Endothelial cell of umbilical vein (primary cell): ENCODE measurements at regions not wholly inside any gene's neighbourhood (a gene's known extent, or its start where the extent isn't known, plus 50 kb on each side); places are given as distances from the start of the nearest gene placed in this dataset.

Experiments used
- BruUV-seq: library from RNA; stranded (reverse); fragments of 400-500 nt; replicated peaks from 2 replicates; lab custom pipeline; 2021; lab: Mats Ljungman, UMichigan
- CTCF ChIA-PET: fragments of 300-600, 350-600 bp; sonication (Branson Sonifier 250); formaldehyde crosslinking; loops from one replicate; lab custom pipeline; 2021; ENCODE audit warnings: antibody characterized with exemption, inconsistent platforms; lab: Charles Lee
- POLR2A ChIA-PET: fragments of 300-600, 350-600 bp; sonication (Branson Sonifier 250); formaldehyde crosslinking; loops from one replicate; lab custom pipeline; 2021; ENCODE audit warnings: antibody characterized with exemption, inconsistent platforms; lab: Charles Lee
- DNase-seq: peaks from one replicate; pipeline ENCODE4 v3.0.0-alpha.2; 2011; ENCODE audit warnings: low read depth, low spot score
- FAIRE-seq: peaks from 2 replicates; lab custom pipeline; 2011; peaks lifted over from hg19 to GRCh38; lab: Jason Lieb, UNC
- H2AFZ ChIP-seq: 2 replicates; pipeline ENCODE4 v1.6.0; 2012; ENCODE audit warnings: low read depth, low read length, control low read depth, inconsistent platforms
- H3K27ac ChIP-seq: 2 replicates; pipeline ENCODE4 v1.5.1; 2011; ENCODE audit warnings: low read depth, mild to moderate bottlenecking, control low read depth, low read length, moderate library complexity; ENCODE audit not compliant: insufficient read depth
- H3K27me3 ChIP-seq, 2 experiments: 2 replicates each; pipeline versions ENCODE4 v1.6.0 to v1.6.1; 2011; ENCODE audit warnings: low read length in 2 of 2, mixed read lengths in 1 of 2; ENCODE audit not compliant: control insufficient read depth in 2 of 2, insufficient read depth in 2 of 2
- H3K36me3 ChIP-seq, 2 experiments: 2 replicates in 1 of 2; 3 replicates in 1 of 2; pipeline ENCODE4 v1.5.1; 2011; ENCODE audit warnings: low read length in 2 of 2, mild to moderate bottlenecking in 1 of 2, moderate library complexity in 1 of 2; ENCODE audit not compliant: control insufficient read depth in 2 of 2, insufficient read depth in 2 of 2; ENCODE audit errors: extremely low read depth in 1 of 2
- H3K4me1 ChIP-seq: 3 replicates; pipeline ENCODE4 v1.5.1; 2011; ENCODE audit warnings: mild to moderate bottlenecking, low read length; ENCODE audit not compliant: control insufficient read depth, insufficient read depth; ENCODE audit errors: extremely low read depth
- H3K4me2 ChIP-seq: 2 replicates; pipeline ENCODE4 v1.6.1; 2011; ENCODE audit warnings: low read length, control low read depth, mixed read lengths; ENCODE audit not compliant: insufficient read depth
- H3K4me3 ChIP-seq, 3 experiments: fragments of 200-600 bp in 1 of 3; sonication (generic), shearing (Covaris generic) in 1 of 3; replicated peaks in 1 of 3; 2 replicates each; pipeline ENCODE4 v1.5.1; 2011 to 2016; ENCODE audit warnings: control low read depth in 3 of 3, low read length in 3 of 3, mild to moderate bottlenecking in 2 of 3, inconsistent platforms in 1 of 3, low read depth in 1 of 3, moderate library complexity in 1 of 3; ENCODE audit not compliant: insufficient read depth in 1 of 3
- H3K79me2 ChIP-seq: 2 replicates; pipeline ENCODE4 v1.6.0; 2012; ENCODE audit warnings: low read length, inconsistent platforms; ENCODE audit not compliant: control insufficient read depth, insufficient read depth
- H3K9ac ChIP-seq: replicated peaks from 2 replicates; pipeline ENCODE3; 2011; ENCODE audit warnings: low read length, control low read depth; ENCODE audit not compliant: insufficient read depth; ENCODE audit errors: extremely low read depth
- H3K9me1 ChIP-seq: replicated peaks from 3 replicates; pipeline ENCODE4 v1.6.0; 2011; ENCODE audit warnings: mild to moderate bottlenecking, low read length; ENCODE audit not compliant: control insufficient read depth, insufficient read depth; ENCODE audit errors: extremely low read depth
- H3K9me3 ChIP-seq: replicated peaks from 2 replicates; pipeline ENCODE4 v1.5.1; 2012; ENCODE audit warnings: low read length, inconsistent platforms; ENCODE audit not compliant: control insufficient read depth, insufficient read depth
- H4K20me1 ChIP-seq: replicated peaks from 2 replicates; pipeline ENCODE3; 2011; ENCODE audit warnings: mild to moderate bottlenecking, low read length; ENCODE audit not compliant: control insufficient read depth, insufficient read depth; ENCODE audit errors: extremely low read depth
- CTCF ChIP-seq, 2 donors: IDR thresholded peaks; 1 replicate in 1 of 2; 2 replicates in 1 of 2; pipeline ENCODE4 v1.5.1; 2011; ENCODE audit warnings: low read length in 2 of 2, mild to moderate bottlenecking in 2 of 2, moderate library complexity in 2 of 2, control low read depth in 1 of 2, inconsistent platforms in 1 of 2, low read depth in 1 of 2; ENCODE audit not compliant: insufficient read depth in 1 of 2; ENCODE audit errors: extremely low read depth in 1 of 2
- EZH2 ChIP-seq: IDR thresholded peaks from 2 replicates; pipeline ENCODE4 v1.6.1; 2012; ENCODE audit warnings: borderline replicate concordance, low read depth, mild to moderate bottlenecking, moderate library complexity, low read length, inconsistent platforms; ENCODE audit not compliant: severe bottlenecking
- FOS ChIP-seq: IDR thresholded peaks from 2 replicates; pipeline ENCODE4 v1.6.1; 2011; ENCODE audit warnings: mild to moderate bottlenecking, low read length, moderate library complexity, borderline replicate concordance; ENCODE audit not compliant: insufficient read depth
- JUN ChIP-seq: IDR thresholded peaks from 2 replicates; pipeline ENCODE4 v1.6.1; 2011; ENCODE audit warnings: borderline replicate concordance, low read depth; ENCODE audit not compliant: insufficient read length, insufficient read depth
- MAX ChIP-seq: IDR thresholded peaks from 2 replicates; pipeline ENCODE4 v1.6.1; 2011; ENCODE audit not compliant: insufficient read depth, insufficient read length
- MYC ChIP-seq: IDR thresholded peaks from one replicate; pipeline ENCODE4 v1.6.1; 2011; ENCODE audit warnings: mild to moderate bottlenecking, low read depth, low read length
- POLR2A ChIP-seq: IDR thresholded peaks from 2 replicates; pipeline ENCODE4 v1.6.1; 2012; ENCODE audit warnings: low read depth, mild to moderate bottlenecking, control low read depth, low read length
- POLR2AphosphoS5 ChIP-seq: IDR thresholded peaks from 2 replicates; pipeline ENCODE4 v1.6.1; 2012; ENCODE audit warnings: low read depth, mild to moderate bottlenecking, control low read depth, low read length, moderate library complexity; ENCODE audit not compliant: insufficient read depth
- dilution Hi-C: fragments of 300-500 bp; cut with MboI; formaldehyde crosslinking; loops from one replicate; pipeline ENCODE4 v1.15.0; 2019; ENCODE audit warnings: low sequenced_read_pairs; ENCODE audit not compliant: extremely low pct_ligation_motif_present
- intact Hi-C: fragments of 100-400 bp; cut with micrococcal nuclease; formaldehyde crosslinking; loops from one replicate; pipeline ENCODE4 v1.10.0; 2022

GRCh38 chr4:159757499-159757898, 654.6 kb downstream of the RAPGEF2 start:
- no TSS peak for BruUV-seq
- Histone ChIP-seq H3K4me3 (no peak overlapping the region), H4K20me1 (no peaks in the 10 kb centered on the region), H3K79me2 (no peaks in the 10 kb centered on the region), H2AFZ (no peak overlapping the region), H3K9me3 (no peaks in the 10 kb centered on the region), H3K36me3 (no peaks in the 10 kb centered on the region), H3K27me3 (no peaks in the 10 kb centered on the region), H3K9ac (no peak overlapping the region), H3K4me1 (no peaks in the 10 kb centered on the region), H3K9me1 (no peaks in the 10 kb centered on the region), H3K27ac (no peak overlapping the region), H3K4me2 (no peak overlapping the region)
- CTCF ChIA-PET, result no interaction called here
- FAIRE-seq (no peak), DNase-seq (no peak)
- POLR2A ChIA-PET, result no interaction called here
- dilution Hi-C loops, result no loop called here
- no peak for TF ChIP-seq MYC
- no peak for TF ChIP-seq EZH2
- no peak for TF ChIP-seq MAX
- TF ChIP-seq POLR2A, result no peak
- TF ChIP-seq JUN, result no peak
- no peak for TF ChIP-seq CTCF (IDR thresholded peaks at IDR 0.05; ENCODE audit: extremely low read depth in 1 of 2, insufficient read depth in 1 of 2, low read depth in 1 of 2, low read length in 2 of 2)
- no peak for TF ChIP-seq FOS
- no peak for TF ChIP-seq POLR2AphosphoS5
- intact Hi-C loops, result no loop called here
